HepG2 (cell line): ENCODE measurements at regions not wholly inside any gene's neighbourhood (a gene's known extent, or its start where the extent isn't known, plus 50 kb on each side); places are given as distances from the start of the nearest gene placed in this dataset.
"Not testable (repeated sequence)": the region's sequence is repeated elsewhere in the genome, so short reads cannot be mapped to it uniquely, and the experiment has no call there.

Experiments used
- EZH2 ChIP-seq: conservative IDR thresholded peaks from 2 replicates; pipeline ENCODE4 v1.6.1; 2012; ENCODE audit warnings: mild to moderate bottlenecking, low read depth, low read length, moderate library complexity
- HDAC2 ChIP-seq: sonication (generic); formaldehyde crosslinking; IDR thresholded peaks from 2 replicates; pipeline ENCODE4 v1.4.0; 2020; ENCODE audit warnings: missing genetic modification reagents
- JUNB ChIP-seq: sonication (generic); formaldehyde crosslinking; IDR thresholded peaks from 2 replicates; pipeline ENCODE4 v1.8.0; 2022; ENCODE audit warnings: missing genetic modification reagents, mild to moderate bottlenecking, borderline replicate concordance
- KDM5B ChIP-seq: sonication (generic); formaldehyde crosslinking; IDR thresholded peaks from 2 replicates; pipeline ENCODE4 v1.4.0; 2020; ENCODE audit warnings: missing genetic modification reagents, mild to moderate bottlenecking, borderline replicate concordance
- KLF9 ChIP-seq: IDR thresholded peaks from 2 replicates; pipeline ENCODE4 v1.6.1; 2016; ENCODE audit warnings: low read depth
- MYC ChIP-seq: sonication (generic); formaldehyde crosslinking; IDR thresholded peaks from 2 replicates; pipeline ENCODE4 v1.9.0; 2021; ENCODE audit warnings: missing genetic modification reagents, borderline replicate concordance
- TARDBP ChIP-seq: sonication (generic); formaldehyde crosslinking; IDR thresholded peaks from 2 replicates; pipeline ENCODE4 v1.8.0; 2022; ENCODE audit warnings: mild to moderate bottlenecking, missing genetic modification reagents
- YY1 ChIP-seq: IDR thresholded peaks from 2 replicates; pipeline ENCODE4 v1.6.1; 2011; ENCODE audit warnings: low read length, low read depth, moderate library complexity, mild to moderate bottlenecking; ENCODE audit not compliant: insufficient read depth, insufficient replicate concordance
- ZBTB7A ChIP-seq: sonication (generic); formaldehyde crosslinking; IDR thresholded peaks from 2 replicates; pipeline ENCODE4 v1.8.0; 2022; ENCODE audit warnings: mild to moderate bottlenecking, missing genetic modification reagents
- ZNF446 ChIP-seq: sonication (generic); formaldehyde crosslinking; IDR thresholded peaks from 2 replicates; pipeline ENCODE4 v1.5.0; 2020; ENCODE audit warnings: mild to moderate bottlenecking, missing genetic modification reagents
- ZNF773 ChIP-seq: sonication (generic); formaldehyde crosslinking; IDR thresholded peaks from 2 replicates; pipeline ENCODE4 v1.4.0; 2020; ENCODE audit warnings: missing genetic modification reagents, borderline replicate concordance
- TF ChIP-seq, protein P1 (sequence below): sonication (generic); formaldehyde crosslinking; IDR thresholded peaks from 2 replicates; pipeline ENCODE4 v1.4.0; 2020; ENCODE audit warnings: missing genetic modification reagents, mild to moderate bottlenecking, borderline replicate concordance
- TF ChIP-seq, protein P2 (sequence below): sonication (generic); formaldehyde crosslinking; IDR thresholded peaks from 2 replicates; pipeline ENCODE4 v1.5.0; 2020; ENCODE audit warnings: mild to moderate bottlenecking, missing genetic modification reagents, moderate library complexity
- TF ChIP-seq, protein P3 (sequence below): sonication (generic); formaldehyde crosslinking; IDR thresholded peaks from 2 replicates; pipeline ENCODE4 v1.5.0; 2020; ENCODE audit warnings: missing genetic modification reagents

DNA sequence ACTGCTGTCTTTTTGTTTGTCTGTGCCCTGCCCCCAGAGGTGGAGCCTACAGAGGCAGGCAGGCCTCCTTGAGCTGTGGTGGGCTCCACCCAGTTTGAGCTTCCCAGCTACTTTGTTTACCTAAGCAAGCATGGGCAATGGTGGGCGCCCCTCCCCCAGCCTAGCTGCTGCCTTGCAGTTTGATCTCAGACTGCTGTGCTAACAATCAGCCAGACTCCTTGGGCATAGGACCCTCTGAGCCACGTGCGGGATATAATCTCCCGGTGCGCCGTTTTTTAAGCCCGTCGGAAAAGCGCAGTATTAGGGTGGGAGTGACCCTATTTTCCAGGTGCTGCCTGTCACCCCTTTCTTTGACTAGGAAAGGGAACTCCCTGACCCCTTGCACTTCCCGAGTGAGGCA is 81.1 kb upstream of the ANKRD30A start:
- not testable (repeated sequence) for TF ChIP-seq ZBTB7A (CRISPR knock-in tag); JUNB; MYC (CRISPR knock-in tag); ZNF446; HDAC2; KLF9 (CRISPR knock-in tag); ZNF773 (CRISPR knock-in tag); KDM5B (CRISPR knock-in tag); TARDBP (CRISPR knock-in tag); YY1; EZH2
- TF ChIP-seq, protein P1, sequence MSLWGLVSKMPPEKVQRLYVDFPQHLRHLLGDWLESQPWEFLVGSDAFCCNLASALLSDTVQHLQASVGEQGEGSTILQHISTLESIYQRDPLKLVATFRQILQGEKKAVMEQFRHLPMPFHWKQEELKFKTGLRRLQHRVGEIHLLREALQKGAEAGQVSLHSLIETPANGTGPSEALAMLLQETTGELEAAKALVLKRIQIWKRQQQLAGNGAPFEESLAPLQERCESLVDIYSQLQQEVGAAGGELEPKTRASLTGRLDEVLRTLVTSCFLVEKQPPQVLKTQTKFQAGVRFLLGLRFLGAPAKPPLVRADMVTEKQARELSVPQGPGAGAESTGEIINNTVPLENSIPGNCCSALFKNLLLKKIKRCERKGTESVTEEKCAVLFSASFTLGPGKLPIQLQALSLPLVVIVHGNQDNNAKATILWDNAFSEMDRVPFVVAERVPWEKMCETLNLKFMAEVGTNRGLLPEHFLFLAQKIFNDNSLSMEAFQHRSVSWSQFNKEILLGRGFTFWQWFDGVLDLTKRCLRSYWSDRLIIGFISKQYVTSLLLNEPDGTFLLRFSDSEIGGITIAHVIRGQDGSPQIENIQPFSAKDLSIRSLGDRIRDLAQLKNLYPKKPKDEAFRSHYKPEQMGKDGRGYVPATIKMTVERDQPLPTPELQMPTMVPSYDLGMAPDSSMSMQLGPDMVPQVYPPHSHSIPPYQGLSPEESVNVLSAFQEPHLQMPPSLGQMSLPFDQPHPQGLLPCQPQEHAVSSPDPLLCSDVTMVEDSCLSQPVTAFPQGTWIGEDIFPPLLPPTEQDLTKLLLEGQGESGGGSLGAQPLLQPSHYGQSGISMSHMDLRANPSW (CRISPR knock-in tag) = not testable (repeated sequence)
- TF ChIP-seq, protein P2, sequence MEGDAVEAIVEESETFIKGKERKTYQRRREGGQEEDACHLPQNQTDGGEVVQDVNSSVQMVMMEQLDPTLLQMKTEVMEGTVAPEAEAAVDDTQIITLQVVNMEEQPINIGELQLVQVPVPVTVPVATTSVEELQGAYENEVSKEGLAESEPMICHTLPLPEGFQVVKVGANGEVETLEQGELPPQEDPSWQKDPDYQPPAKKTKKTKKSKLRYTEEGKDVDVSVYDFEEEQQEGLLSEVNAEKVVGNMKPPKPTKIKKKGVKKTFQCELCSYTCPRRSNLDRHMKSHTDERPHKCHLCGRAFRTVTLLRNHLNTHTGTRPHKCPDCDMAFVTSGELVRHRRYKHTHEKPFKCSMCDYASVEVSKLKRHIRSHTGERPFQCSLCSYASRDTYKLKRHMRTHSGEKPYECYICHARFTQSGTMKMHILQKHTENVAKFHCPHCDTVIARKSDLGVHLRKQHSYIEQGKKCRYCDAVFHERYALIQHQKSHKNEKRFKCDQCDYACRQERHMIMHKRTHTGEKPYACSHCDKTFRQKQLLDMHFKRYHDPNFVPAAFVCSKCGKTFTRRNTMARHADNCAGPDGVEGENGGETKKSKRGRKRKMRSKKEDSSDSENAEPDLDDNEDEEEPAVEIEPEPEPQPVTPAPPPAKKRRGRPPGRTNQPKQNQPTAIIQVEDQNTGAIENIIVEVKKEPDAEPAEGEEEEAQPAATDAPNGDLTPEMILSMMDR (CRISPR knock-in tag) = not testable (repeated sequence)
- TF ChIP-seq, protein P3, sequence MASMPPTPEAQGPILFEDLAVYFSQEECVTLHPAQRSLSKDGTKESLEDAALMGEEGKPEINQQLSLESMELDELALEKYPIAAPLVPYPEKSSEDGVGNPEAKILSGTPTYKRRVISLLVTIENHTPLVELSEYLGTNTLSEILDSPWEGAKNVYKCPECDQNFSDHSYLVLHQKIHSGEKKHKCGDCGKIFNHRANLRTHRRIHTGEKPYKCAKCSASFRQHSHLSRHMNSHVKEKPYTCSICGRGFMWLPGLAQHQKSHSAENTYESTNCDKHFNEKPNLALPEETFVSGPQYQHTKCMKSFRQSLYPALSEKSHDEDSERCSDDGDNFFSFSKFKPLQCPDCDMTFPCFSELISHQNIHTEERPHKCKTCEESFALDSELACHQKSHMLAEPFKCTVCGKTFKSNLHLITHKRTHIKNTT (CRISPR knock-in tag) = not testable (repeated sequence)
